ENCODE measurements at regions not wholly inside any gene's neighbourhood (a gene's known extent, or its start where the extent isn't known, plus 50 kb on each side); places are given as distances from the start of the nearest gene placed in this dataset.
A peak's percentile ranks its signal among the peaks of the same experiment; 100 is the strongest.

GRCh38 chr10:3848005-3848774, 63.2 kb upstream of the KLF6 start:
- Histone ChIP-seq H3K9me3 (replicated peaks) (no peaks in the 10 kb centered on the region), H3K27ac (no peak overlapping the region; the same call in 1 of the 2 replicates), H3K36me3 (no peaks in the 10 kb centered on the region), H3K4me1 (replicated peaks) (peaks cover 33% of the 10 kb centered on the region), H3K4me3 (no peak overlapping the region), H3K27me3 (replicated peaks) (no peaks in the 10 kb centered on the region)
- DNase-seq (ENCODE audit: low read depth in 1 of 2, low spot score in 2 of 2) = no peak

GRCh38 chr10:3846736-3847135, 61.7 kb upstream of the KLF6 start:
- Histone ChIP-seq H3K36me3 (no peaks in the 10 kb centered on the region), H3K4me3 (no peak overlapping the region), H3K4me1 (replicated peaks) (peaks cover 21% of the 10 kb centered on the region), H3K27ac (no peak overlapping the region), H3K27me3 (replicated peaks) (no peaks in the 10 kb centered on the region), H3K9me3 (replicated peaks) (no peaks in the 10 kb centered on the region)
- no peak for DNase-seq (ENCODE audit: low read depth in 1 of 2, low spot score in 2 of 2)

- H3K27me3 ChIP-seq (replicated peaks) = no peaks in the 10 kb centered on the region
- H3K36me3 ChIP-seq = no peaks in the 10 kb centered on the region
- H3K4me1 ChIP-seq (replicated peaks) = peaks cover 15% of the 10 kb centered on the region
- H3K4me3 ChIP-seq = no peak overlapping the region
- no peak for DNase-seq (ENCODE audit: low read depth in 1 of 2, low spot score in 2 of 2)
- H3K27ac ChIP-seq = no peak overlapping the region
- no peaks in the 10 kb centered on the region for H3K9me3 ChIP-seq (replicated peaks)
Observed at GRCh38 chr10:3844491-3845025, 59.5 kb upstream of the KLF6 start.

- no peaks in the 10 kb centered on the region for H3K27me3 ChIP-seq (replicated peaks)
- no peaks in the 10 kb centered on the region for H3K9me3 ChIP-seq (replicated peaks)
- H3K36me3 ChIP-seq = no peaks in the 10 kb centered on the region
- no peak overlapping the region for H3K4me3 ChIP-seq
- no peak for DNase-seq (ENCODE audit: low read depth in 1 of 2, low spot score in 2 of 2)
- H3K27ac ChIP-seq = no peak overlapping the region
- peaks cover 21% of the 10 kb centered on the region for H3K4me1 ChIP-seq (replicated peaks)
Observed at GRCh38 chr10:3838460-3839437, 53.7 kb upstream of the KLF6 start.

- no peak overlapping the region for H3K4me3 ChIP-seq
- peaks cover 21% of the 10 kb centered on the region for H3K4me1 ChIP-seq (replicated peaks)
- no peaks in the 10 kb centered on the region for H3K27me3 ChIP-seq (replicated peaks)
- no peak for DNase-seq (ENCODE audit: low read depth in 1 of 2, low spot score in 2 of 2)
- no peaks in the 10 kb centered on the region for H3K36me3 ChIP-seq
- no peaks in the 10 kb centered on the region for H3K9me3 ChIP-seq (replicated peaks)
- H3K27ac ChIP-seq = no peak overlapping the region
Observed at GRCh38 chr10:3837647-3838459, 52.8 kb upstream of the KLF6 start.

- Histone ChIP-seq H3K4me1 (replicated peaks) (peaks cover 25% of the 10 kb centered on the region), H3K9me3 (replicated peaks) (no peaks in the 10 kb centered on the region), H3K27ac (0 out of 2 replicates have a peak overlapping the region, but pooled peaks have one; percentile 5), H3K4me3 (no peak overlapping the region), H3K27me3 (replicated peaks) (no peaks in the 10 kb centered on the region), H3K36me3 (no peaks in the 10 kb centered on the region)
- DNase-seq (ENCODE audit: low read depth in 1 of 2, low spot score in 2 of 2) = no peak
Observed at GRCh38 chr10:3836222-3836820, 51.3 kb upstream of the KLF6 start.

GRCh38 chr10:3835770-3836169, 50.8 kb upstream of the KLF6 start:
- H3K27ac ChIP-seq = peak overlapping the region; percentile 5; the same call in 1 of the 2 replicates
- peak in 1 of 2 experiments; percentile 26 for DNase-seq (ENCODE audit: low read depth in 1 of 2, low spot score in 2 of 2)
- no peaks in the 10 kb centered on the region for H3K27me3 ChIP-seq (replicated peaks)
- peaks cover 28% of the 10 kb centered on the region for H3K4me1 ChIP-seq (replicated peaks)
- H3K36me3 ChIP-seq = no peaks in the 10 kb centered on the region
- H3K9me3 ChIP-seq (replicated peaks) = no peaks in the 10 kb centered on the region
- H3K4me3 ChIP-seq = no peak overlapping the region

GRCh38 chr10:3834947-3835346, 49.9 kb upstream of the KLF6 start:
- Histone ChIP-seq H3K36me3 (no peaks in the 10 kb centered on the region), H3K4me1 (replicated peaks) (peaks cover 29% of the 10 kb centered on the region)

More at GRCh38 chr10:3834947-3835346, 49.9 kb upstream of the KLF6 start:
- Histone ChIP-seq H3K27ac (no peak overlapping the region), H3K9me3 (replicated peaks) (no peaks in the 10 kb centered on the region), H3K27me3 (replicated peaks) (no peaks in the 10 kb centered on the region), H3K4me3 (no peak overlapping the region)
- DNase-seq (ENCODE audit: low read depth in 1 of 2, low spot score in 2 of 2) = no peak
